Osteocyte (in vitro differentiated cells): ENCODE measurements at regions not wholly inside any gene's neighbourhood (a gene's known extent, or its start where the extent isn't known, plus 50 kb on each side); places are given as distances from the start of the nearest gene placed in this dataset.
A peak's percentile ranks its signal among the peaks of the same experiment; 100 is the strongest.

Experiments
- DNase-seq: peaks from one replicate; pipeline ENCODE4 v3.0.0; 2021; ENCODE audit warnings: mixed read lengths; ENCODE audit not compliant: unreplicated experiment; ENCODE audit errors: extremely low spot score
- H3K27ac Mint-ChIP-seq: one replicate; pipeline ENCODE4 v1.8.0; 2021; ENCODE audit warnings: mild to moderate bottlenecking, mixed read lengths; ENCODE audit not compliant: unreplicated experiment
- H3K27me3 Mint-ChIP-seq: one replicate; pipeline ENCODE4 v1.8.0; 2021; ENCODE audit warnings: mixed read lengths; ENCODE audit not compliant: unreplicated experiment
- H3K36me3 Mint-ChIP-seq: one replicate; pipeline ENCODE4 v1.8.0; 2021; ENCODE audit warnings: mixed read lengths; ENCODE audit not compliant: unreplicated experiment
- H3K4me1 Mint-ChIP-seq: one replicate; pipeline ENCODE4 v1.8.0; 2021; ENCODE audit warnings: mixed read lengths; ENCODE audit not compliant: unreplicated experiment
- H3K4me3 Mint-ChIP-seq: one replicate; pipeline ENCODE4 v1.8.0; 2021; ENCODE audit warnings: mild to moderate bottlenecking, moderate library complexity, mixed read lengths; ENCODE audit not compliant: unreplicated experiment
- H3K9me3 Mint-ChIP-seq: one replicate; pipeline ENCODE4 v1.8.0; 2021; ENCODE audit warnings: mixed read lengths; ENCODE audit not compliant: unreplicated experiment
- TF ChIP-seq, protein P1 (sequence below): fragments of 200-600 bp; sonication (generic); IDR thresholded peaks from 2 replicates; pipeline ENCODE4 v1.5.0; 2021; ENCODE audit warnings: antibody characterized with exemption, mild to moderate bottlenecking, moderate library complexity

GRCh38 chr4:67120369-67120768 is 424.9 kb downstream of the CENPC start:
- H3K36me3 Mint-ChIP-seq, result no peaks in the 10 kb centered on the region
- no peaks in the 10 kb centered on the region for H3K27me3 Mint-ChIP-seq
- H3K9me3 Mint-ChIP-seq, result peaks cover 11% of the 10 kb centered on the region
- H3K4me3 Mint-ChIP-seq, result no peak overlapping the region
- no peak overlapping the region for H3K27ac Mint-ChIP-seq
- peaks cover 4% of the 10 kb centered on the region for H3K4me1 Mint-ChIP-seq
- no peak for DNase-seq
- TF ChIP-seq, protein P1, sequence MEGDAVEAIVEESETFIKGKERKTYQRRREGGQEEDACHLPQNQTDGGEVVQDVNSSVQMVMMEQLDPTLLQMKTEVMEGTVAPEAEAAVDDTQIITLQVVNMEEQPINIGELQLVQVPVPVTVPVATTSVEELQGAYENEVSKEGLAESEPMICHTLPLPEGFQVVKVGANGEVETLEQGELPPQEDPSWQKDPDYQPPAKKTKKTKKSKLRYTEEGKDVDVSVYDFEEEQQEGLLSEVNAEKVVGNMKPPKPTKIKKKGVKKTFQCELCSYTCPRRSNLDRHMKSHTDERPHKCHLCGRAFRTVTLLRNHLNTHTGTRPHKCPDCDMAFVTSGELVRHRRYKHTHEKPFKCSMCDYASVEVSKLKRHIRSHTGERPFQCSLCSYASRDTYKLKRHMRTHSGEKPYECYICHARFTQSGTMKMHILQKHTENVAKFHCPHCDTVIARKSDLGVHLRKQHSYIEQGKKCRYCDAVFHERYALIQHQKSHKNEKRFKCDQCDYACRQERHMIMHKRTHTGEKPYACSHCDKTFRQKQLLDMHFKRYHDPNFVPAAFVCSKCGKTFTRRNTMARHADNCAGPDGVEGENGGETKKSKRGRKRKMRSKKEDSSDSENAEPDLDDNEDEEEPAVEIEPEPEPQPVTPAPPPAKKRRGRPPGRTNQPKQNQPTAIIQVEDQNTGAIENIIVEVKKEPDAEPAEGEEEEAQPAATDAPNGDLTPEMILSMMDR, result no peak

DNA sequence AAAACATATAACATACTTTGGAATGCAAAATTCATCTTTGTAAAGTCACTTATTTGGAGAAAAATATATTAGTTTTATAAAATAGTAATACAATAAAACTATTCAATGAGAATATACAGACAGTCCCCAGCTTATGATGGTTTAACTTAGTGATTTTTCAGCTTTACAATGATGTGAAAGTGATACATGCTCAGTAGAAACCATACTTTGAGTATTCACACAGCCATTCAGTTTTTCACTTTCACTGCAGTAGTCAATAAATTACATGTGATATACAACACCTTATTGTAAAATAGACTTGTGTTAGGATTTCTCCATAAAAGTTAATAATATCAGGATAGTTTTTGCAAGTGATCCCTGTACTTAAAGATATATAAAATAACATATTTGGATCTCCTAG is 436.0 kb downstream of the CENPC start:
- Mint-ChIP-seq H3K27ac (no peak overlapping the region), H3K9me3 (peaks cover 8% of the 10 kb centered on the region), H3K4me1 (peaks cover 10% of the 10 kb centered on the region), H3K4me3 (no peak overlapping the region), H3K36me3 (peaks cover 3% of the 10 kb centered on the region), H3K27me3 (no peaks in the 10 kb centered on the region)
- TF ChIP-seq, protein P1, result no peak
- DNase-seq, result no peak

GRCh38 chr4:67106861-67107460 is 438.3 kb downstream of the CENPC start:
- DNase-seq, result no peak
- no peak overlapping the region for H3K4me3 Mint-ChIP-seq
- H3K27ac Mint-ChIP-seq, result no peak overlapping the region
- no peaks in the 10 kb centered on the region for H3K27me3 Mint-ChIP-seq
- H3K9me3 Mint-ChIP-seq, result no peaks in the 10 kb centered on the region
- peaks cover 15% of the 10 kb centered on the region for H3K4me1 Mint-ChIP-seq
- TF ChIP-seq, protein P1, result no peak
- H3K36me3 Mint-ChIP-seq, result peaks cover under 1% of the 10 kb centered on the region

- Mint-ChIP-seq H3K27ac (no peak overlapping the region), H3K9me3 (no peaks in the 10 kb centered on the region), H3K27me3 (no peaks in the 10 kb centered on the region), H3K36me3 (no peaks in the 10 kb centered on the region), H3K4me3 (no peak overlapping the region), H3K4me1 (peaks cover 15% of the 10 kb centered on the region)
- DNase-seq, result no peak
- TF ChIP-seq, protein P1, result no peak
Measured at GRCh38 chr4:67104145-67104544, 441.2 kb downstream of the CENPC start.

DNA sequence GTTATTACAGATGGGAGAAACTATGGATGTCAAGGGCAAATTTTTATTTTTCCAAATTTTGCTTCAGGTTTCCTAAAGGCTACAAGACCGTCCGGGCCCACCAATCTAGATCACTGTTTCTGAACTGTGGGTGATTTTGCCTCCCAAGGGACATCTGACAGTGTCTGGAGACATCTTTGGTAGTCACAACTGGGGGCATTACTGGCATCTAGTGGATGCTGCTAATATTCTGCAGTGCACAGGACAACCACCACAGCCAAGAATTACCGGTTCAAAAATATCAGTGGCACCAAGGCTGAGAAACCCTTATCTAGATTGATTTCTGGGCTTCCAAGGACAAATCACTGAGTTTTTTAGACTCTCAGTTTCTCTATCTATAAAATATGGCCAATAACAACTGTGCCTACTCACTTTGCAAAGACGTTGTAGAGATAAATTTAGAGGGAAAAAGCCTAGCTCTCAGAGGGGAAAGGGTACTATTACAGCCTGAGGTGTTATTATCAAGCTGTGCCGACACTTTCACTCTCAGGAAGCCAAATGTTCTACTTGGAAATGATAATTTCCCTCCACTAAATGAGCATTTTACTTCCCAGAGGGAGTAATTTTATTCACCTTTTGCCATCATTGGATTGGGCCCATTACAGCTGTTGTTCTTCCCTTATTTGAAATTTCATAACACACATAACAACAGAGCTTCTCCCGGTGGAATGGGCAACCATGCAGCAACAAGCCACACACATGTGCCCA is 442.1 kb downstream of the CENPC start:
- Mint-ChIP-seq H3K27ac (no peak overlapping the region), H3K9me3 (no peaks in the 10 kb centered on the region), H3K27me3 (no peaks in the 10 kb centered on the region), H3K4me3 (no peak overlapping the region), H3K4me1 (peaks cover 15% of the 10 kb centered on the region), H3K36me3 (no peaks in the 10 kb centered on the region)
- TF ChIP-seq, protein P1, result peak; percentile 18
- DNase-seq, result no peak
